ENCODE measurements at regions not wholly inside any gene's neighbourhood (a gene's known extent, or its start where the extent isn't known, plus 50 kb on each side); places are given as distances from the start of the nearest gene placed in this dataset.

DNA sequence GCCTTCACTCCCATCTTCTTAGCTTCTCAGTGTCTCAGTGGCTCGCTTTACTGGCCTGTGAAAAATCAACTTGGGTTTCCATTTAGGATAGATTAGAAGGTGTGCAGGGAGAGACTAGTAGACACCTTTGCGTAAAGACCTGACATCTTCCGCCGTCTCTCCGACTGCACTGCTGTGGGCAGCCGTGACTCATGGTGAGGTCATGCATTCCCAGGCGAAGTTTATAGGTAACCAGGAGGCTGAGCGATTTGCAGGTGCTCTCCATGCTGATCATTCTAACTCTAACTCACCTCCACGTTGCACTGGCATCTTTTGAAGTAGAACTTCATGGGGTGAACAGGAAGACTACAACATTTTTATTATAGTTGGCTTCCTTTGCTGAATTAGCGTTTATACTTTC lies 68.0 kb upstream of the ZNF438 start:
- TF ChIP-seq, protein P1, sequence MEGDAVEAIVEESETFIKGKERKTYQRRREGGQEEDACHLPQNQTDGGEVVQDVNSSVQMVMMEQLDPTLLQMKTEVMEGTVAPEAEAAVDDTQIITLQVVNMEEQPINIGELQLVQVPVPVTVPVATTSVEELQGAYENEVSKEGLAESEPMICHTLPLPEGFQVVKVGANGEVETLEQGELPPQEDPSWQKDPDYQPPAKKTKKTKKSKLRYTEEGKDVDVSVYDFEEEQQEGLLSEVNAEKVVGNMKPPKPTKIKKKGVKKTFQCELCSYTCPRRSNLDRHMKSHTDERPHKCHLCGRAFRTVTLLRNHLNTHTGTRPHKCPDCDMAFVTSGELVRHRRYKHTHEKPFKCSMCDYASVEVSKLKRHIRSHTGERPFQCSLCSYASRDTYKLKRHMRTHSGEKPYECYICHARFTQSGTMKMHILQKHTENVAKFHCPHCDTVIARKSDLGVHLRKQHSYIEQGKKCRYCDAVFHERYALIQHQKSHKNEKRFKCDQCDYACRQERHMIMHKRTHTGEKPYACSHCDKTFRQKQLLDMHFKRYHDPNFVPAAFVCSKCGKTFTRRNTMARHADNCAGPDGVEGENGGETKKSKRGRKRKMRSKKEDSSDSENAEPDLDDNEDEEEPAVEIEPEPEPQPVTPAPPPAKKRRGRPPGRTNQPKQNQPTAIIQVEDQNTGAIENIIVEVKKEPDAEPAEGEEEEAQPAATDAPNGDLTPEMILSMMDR (IDR thresholded peaks at IDR 0.05): no peak
- no peak for TF ChIP-seq GABPA (IDR thresholded peaks at IDR 0.05; ENCODE audit: low read depth)
- TF ChIP-seq EZH2phosphoT487 (IDR thresholded peaks at IDR 0.05; ENCODE audit: borderline replicate concordance, low read depth): no peak
